Spleen (tissue), 11 donors: ENCODE measurements at regions not wholly inside any gene's neighbourhood (a gene's known extent, or its start where the extent isn't known, plus 50 kb on each side); places are given as distances from the start of the nearest gene placed in this dataset.

Experiments
- DNase-seq: peaks from one replicate; pipeline ENCODE4 v3.0.0-alpha.2; 2020
- H3K27ac ChIP-seq, 8 donors: fragments of 200-600 bp; sonication (generic) in 7 of 8; 1 replicate in 4 of 8; 2 replicates in 4 of 8; pipeline versions ENCODE4 v1.5.0 to v1.8.0; 2016 to 2021; ENCODE audit warnings: inconsistent platforms in 4 of 8, mild to moderate bottlenecking in 4 of 8, moderate library complexity in 1 of 8
- H3K27me3 ChIP-seq, 7 donors: fragments of 200-600 bp; sonication (generic) in 6 of 7; replicated peaks in 1 of 7; 1 replicate in 4 of 7; 2 replicates in 3 of 7; pipeline versions ENCODE4 v1.5.0 to v1.8.0; 2016 to 2021; ENCODE audit warnings: inconsistent platforms in 3 of 7, mild to moderate bottlenecking in 1 of 7
- H3K36me3 ChIP-seq, 6 donors: fragments of 200-600 bp; sonication (generic) in 5 of 6; 1 replicate in 4 of 6; 2 replicates in 2 of 6; pipeline versions ENCODE4 v1.5.0 to v1.8.0; 2016 to 2021; ENCODE audit warnings: inconsistent platforms in 2 of 6
- H3K4me1 ChIP-seq, 6 donors: fragments of 200-600 bp; sonication (generic) in 5 of 6; 1 replicate in 3 of 6; 2 replicates in 3 of 6; pipeline versions ENCODE4 v1.5.0 to v1.8.0; 2016 to 2021; ENCODE audit warnings: inconsistent platforms in 3 of 6
- H3K4me3 ChIP-seq, 8 donors: fragments of 200-600 bp; sonication (generic) in 7 of 8; 1 replicate in 4 of 8; 2 replicates in 4 of 8; pipeline versions ENCODE4 v1.5.0 to v1.8.0; 2016 to 2021; ENCODE audit warnings: inconsistent platforms in 4 of 8, mild to moderate bottlenecking in 4 of 8, moderate library complexity in 2 of 8
- H3K9me3 ChIP-seq, 8 donors: fragments of 200-600 bp; sonication (generic) in 7 of 8; 1 replicate in 4 of 8; 2 replicates in 4 of 8; pipeline versions ENCODE4 v1.5.0 to v1.8.0; 2016 to 2021; ENCODE audit warnings: inconsistent platforms in 4 of 8
- POLR2A ChIP-seq, 3 donors: fragments of 450-650 bp; IDR thresholded peaks; one replicate each; pipeline ENCODE4 v1.5.1; 2017; ENCODE audit warnings: antibody characterized with exemption in 3 of 3, mild to moderate bottlenecking in 1 of 3
- POLR2AphosphoS5 ChIP-seq, 3 donors: sonication (generic); formaldehyde crosslinking; IDR thresholded peaks; one replicate each; pipeline ENCODE4 v1.5.1; 2017; ENCODE audit warnings: antibody characterized with exemption in 3 of 3
- WGBS, 5 donors: extraction: QIAGEN DNeasy Blood & Tissue Kit in 3 of 5; methylation state at CpG; one replicate each; pipeline versions ENCODE4 v1.1.5 to v1.1.7; 2013 to 2018; 5-methylcytosine and 5-hydroxymethylcytosine counted together
- intact Hi-C: fragments of 100-400 bp; cut with DNase I; formaldehyde crosslinking; loops from one replicate; pipeline ENCODE4 v1.15.0; 2023; ENCODE audit warnings: low total_unique reads
- TF ChIP-seq, protein P1 (sequence below), 11 experiments: fragments of 200-600 bp in 7 of 11; fragments of 450-650 bp in 4 of 11; sonication (generic) in 4 of 11; IDR thresholded peaks in 8 of 11; conservative IDR thresholded peaks in 3 of 11; 1 replicate in 7 of 11; 2 replicates in 4 of 11; pipeline versions ENCODE4 v1.4.0 to v1.8.0; 2016 to 2021; ENCODE audit warnings: antibody characterized with exemption in 11 of 11, inconsistent platforms in 4 of 11, mild to moderate bottlenecking in 1 of 11
- donor health status: healthy with polysubstance abuse.
- donor health status: DM: no; HTN: no; CAD: no; lungs with moderate emphysema.
- donor health status: DM: no; HTN: no; CAD: no.
- donor health status: Bipolar disorder and iron deficiency.
- donor health status: healthy.
- donor health status: DM: no; HTN: no; CAD: no.
- donor health status: DM: yes; HTN: yes; CAD: no.

DNA sequence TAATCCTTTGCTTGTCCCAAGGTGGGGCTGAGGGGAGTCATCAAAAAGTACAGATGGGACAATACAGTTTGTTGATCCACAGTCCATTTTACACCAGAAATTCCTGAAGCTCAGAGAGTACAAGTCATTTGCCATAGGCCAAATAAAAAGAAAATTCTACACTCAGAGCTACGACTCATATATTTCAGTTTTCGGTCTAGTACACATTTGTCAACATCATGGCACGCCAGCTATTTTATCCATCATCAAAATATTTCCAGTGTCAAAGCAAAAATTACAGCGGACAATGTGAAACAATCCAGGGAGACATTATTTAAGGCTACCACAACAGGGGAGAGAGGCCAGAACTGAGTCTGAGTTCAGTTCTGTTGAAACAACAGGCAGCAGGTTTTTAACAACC, 587.5 kb upstream of the DSEL start:
- intact Hi-C loops: no loop called here
- no peaks in the 10 kb centered on the region for H3K4me1 ChIP-seq
- TF ChIP-seq, protein P1, sequence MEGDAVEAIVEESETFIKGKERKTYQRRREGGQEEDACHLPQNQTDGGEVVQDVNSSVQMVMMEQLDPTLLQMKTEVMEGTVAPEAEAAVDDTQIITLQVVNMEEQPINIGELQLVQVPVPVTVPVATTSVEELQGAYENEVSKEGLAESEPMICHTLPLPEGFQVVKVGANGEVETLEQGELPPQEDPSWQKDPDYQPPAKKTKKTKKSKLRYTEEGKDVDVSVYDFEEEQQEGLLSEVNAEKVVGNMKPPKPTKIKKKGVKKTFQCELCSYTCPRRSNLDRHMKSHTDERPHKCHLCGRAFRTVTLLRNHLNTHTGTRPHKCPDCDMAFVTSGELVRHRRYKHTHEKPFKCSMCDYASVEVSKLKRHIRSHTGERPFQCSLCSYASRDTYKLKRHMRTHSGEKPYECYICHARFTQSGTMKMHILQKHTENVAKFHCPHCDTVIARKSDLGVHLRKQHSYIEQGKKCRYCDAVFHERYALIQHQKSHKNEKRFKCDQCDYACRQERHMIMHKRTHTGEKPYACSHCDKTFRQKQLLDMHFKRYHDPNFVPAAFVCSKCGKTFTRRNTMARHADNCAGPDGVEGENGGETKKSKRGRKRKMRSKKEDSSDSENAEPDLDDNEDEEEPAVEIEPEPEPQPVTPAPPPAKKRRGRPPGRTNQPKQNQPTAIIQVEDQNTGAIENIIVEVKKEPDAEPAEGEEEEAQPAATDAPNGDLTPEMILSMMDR (IDR thresholded peaks at IDR 0.05 in 8 of 11, conservative IDR thresholded peaks at IDR 0.05 in 3 of 11): no peak
- TF ChIP-seq POLR2A (IDR thresholded peaks at IDR 0.05) (no peak), POLR2AphosphoS5 (IDR thresholded peaks at IDR 0.05) (no peak)
- no peak overlapping the region for H3K4me3 ChIP-seq
- 88 to 97% (median 90%) methylated on average over 4 of the region's 4 CpGs for WGBS, 5 donors
- no peaks in the 10 kb centered on the region for H3K9me3 ChIP-seq
- H3K27me3 ChIP-seq: no peaks in the 10 kb centered on the region
- no peak overlapping the region for H3K27ac ChIP-seq
- H3K36me3 ChIP-seq: no peaks in the 10 kb centered on the region
- no peak for DNase-seq

- 50 to 72% (median 56%) methylated on average over 2 of the region's 2 CpGs for WGBS, 5 donors
- no peak for DNase-seq
- TF ChIP-seq, protein P1 (IDR thresholded peaks at IDR 0.05 in 8 of 11, conservative IDR thresholded peaks at IDR 0.05 in 3 of 11): no peak
- TF ChIP-seq POLR2AphosphoS5 (IDR thresholded peaks at IDR 0.05): no peak
- no peak for TF ChIP-seq POLR2A (IDR thresholded peaks at IDR 0.05)
- no peaks in the 10 kb centered on the region for H3K27me3 ChIP-seq
- no peak overlapping the region for H3K4me3 ChIP-seq
- no peaks in the 10 kb centered on the region for H3K9me3 ChIP-seq
- intact Hi-C loops: no loop called here
- no peaks in the 10 kb centered on the region for H3K4me1 ChIP-seq
- H3K27ac ChIP-seq: no peak overlapping the region
- no peaks in the 10 kb centered on the region for H3K36me3 ChIP-seq
Measured at GRCh38 chr18:68103561-68103960, 587.0 kb upstream of the DSEL start.

DNA sequence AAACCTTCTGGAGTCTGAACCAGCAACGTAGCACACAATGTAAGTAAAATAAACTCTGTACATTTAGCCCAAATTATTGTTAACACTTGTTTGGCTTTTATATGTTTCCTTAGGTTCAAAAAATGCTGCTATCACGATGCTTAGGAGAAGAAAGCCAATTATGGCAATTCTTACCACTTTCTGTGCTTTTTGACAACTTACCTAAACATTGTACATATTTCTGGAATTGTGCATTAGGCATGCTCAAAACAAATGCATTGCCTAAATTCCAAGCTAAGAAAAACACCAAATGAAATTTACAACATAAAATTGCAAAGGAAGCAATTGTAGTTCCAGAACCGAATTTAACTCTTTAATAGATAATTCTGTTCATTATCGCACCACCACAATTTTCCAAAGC, 585.6 kb upstream of the DSEL start:
- Histone ChIP-seq H3K4me3 (no peak overlapping the region), H3K9me3 (no peaks in the 10 kb centered on the region), H3K4me1 (no peaks in the 10 kb centered on the region), H3K27me3 (no peaks in the 10 kb centered on the region), H3K27ac (no peak overlapping the region), H3K36me3 (no peaks in the 10 kb centered on the region)
- 73 to 81% (median 77%) methylated on average over 4 of the region's 4 CpGs for WGBS, 5 donors
- TF ChIP-seq, protein P1 (IDR thresholded peaks at IDR 0.05 in 8 of 11, conservative IDR thresholded peaks at IDR 0.05 in 3 of 11): no peak
- no peak for TF ChIP-seq POLR2A (IDR thresholded peaks at IDR 0.05)
- TF ChIP-seq POLR2AphosphoS5 (IDR thresholded peaks at IDR 0.05): no peak
- DNase-seq: no peak
- intact Hi-C loops: no loop called here

GRCh38 chr18:68098655-68099054, 582.1 kb upstream of the DSEL start:
- no peak for DNase-seq
- Histone ChIP-seq H3K4me3 (no peak overlapping the region), H3K4me1 (no peaks in the 10 kb centered on the region), H3K27ac (no peak overlapping the region), H3K36me3 (no peaks in the 10 kb centered on the region), H3K9me3 (no peaks in the 10 kb centered on the region), H3K27me3 (no peaks in the 10 kb centered on the region)
- TF ChIP-seq POLR2A (IDR thresholded peaks at IDR 0.05): no peak
- TF ChIP-seq POLR2AphosphoS5 (IDR thresholded peaks at IDR 0.05): no peak
- TF ChIP-seq, protein P1 (IDR thresholded peaks at IDR 0.05 in 8 of 11, conservative IDR thresholded peaks at IDR 0.05 in 3 of 11): no peak
- 59 to 84% (median 80%) methylated on average over 3 of the region's 3 CpGs for WGBS, 5 donors
- intact Hi-C loops: no loop called here
